Keratinocyte (primary cell): ENCODE measurements at regions not wholly inside any gene's neighbourhood (a gene's known extent, or its start where the extent isn't known, plus 50 kb on each side); places are given as distances from the start of the nearest gene placed in this dataset.

Experiments used
- DNase-seq: peaks from one replicate; pipeline ENCODE4 v3.0.0-alpha.2; 2011; ENCODE audit warnings: low read depth, missing footprints, low spot score
- FAIRE-seq: peaks from 2 replicates; lab custom pipeline; 2011; peaks lifted over from hg19 to GRCh38; lab: Jason Lieb, UNC
- H2AFZ ChIP-seq: 2 replicates; pipeline ENCODE4 v1.6.0; 2012; ENCODE audit warnings: low read length, control low read depth, inconsistent platforms; ENCODE audit not compliant: control insufficient read depth
- H3K27ac ChIP-seq: 2 replicates; pipeline ENCODE4 v1.5.1; 2011; ENCODE audit warnings: low read length; ENCODE audit not compliant: control insufficient read depth, insufficient read depth
- H3K27me3 ChIP-seq: 3 replicates; pipeline ENCODE4 v1.6.0; 2011; ENCODE audit warnings: low read length; ENCODE audit not compliant: control insufficient read depth, insufficient read depth; ENCODE audit errors: extremely low read depth
- H3K36me3 ChIP-seq, 2 experiments: 2 replicates in 1 of 2; 3 replicates in 1 of 2; pipeline ENCODE4 v1.5.1; 2011; ENCODE audit warnings: low read length in 2 of 2, mild to moderate bottlenecking in 1 of 2; ENCODE audit not compliant: control insufficient read depth in 2 of 2, insufficient read depth in 2 of 2; ENCODE audit errors: extremely low read depth in 1 of 2
- H3K4me1 ChIP-seq: 3 replicates; pipeline ENCODE4 v1.5.1; 2011; ENCODE audit warnings: low read length; ENCODE audit not compliant: control insufficient read depth, insufficient read depth; ENCODE audit errors: extremely low read depth
- H3K4me2 ChIP-seq: 3 replicates; pipeline ENCODE4 v1.6.0; 2011; ENCODE audit warnings: low read depth, low read length; ENCODE audit not compliant: control insufficient read depth, insufficient read depth; ENCODE audit errors: extremely low read depth
- H3K4me3 ChIP-seq, 3 experiments: fragments of 200-600 bp in 1 of 3; sonication (generic) in 1 of 3; 2 replicates in 2 of 3; 3 replicates in 1 of 3; pipeline ENCODE4 v1.5.1; 2011 to 2016; ENCODE audit warnings: low read length in 3 of 3, mild to moderate bottlenecking in 3 of 3, control low read depth in 2 of 3, inconsistent platforms in 1 of 3, low read depth in 1 of 3, mixed read lengths in 1 of 3, mixed run types in 1 of 3, moderate library complexity in 1 of 3; ENCODE audit not compliant: control insufficient read depth in 2 of 3, insufficient read depth in 2 of 3; ENCODE audit errors: extremely low read depth in 1 of 3
- H3K79me2 ChIP-seq: 2 replicates; pipeline ENCODE4 v1.6.0; 2012; ENCODE audit warnings: low read length; ENCODE audit not compliant: control insufficient read depth, insufficient read depth
- H3K9ac ChIP-seq: 3 replicates; pipeline ENCODE4 v1.6.0; 2011; ENCODE audit warnings: low read length; ENCODE audit not compliant: control insufficient read depth, insufficient read depth; ENCODE audit errors: extremely low read depth
- H3K9me1 ChIP-seq: 3 replicates; pipeline ENCODE4 v1.6.0; 2011; ENCODE audit warnings: low read length; ENCODE audit not compliant: control insufficient read depth, insufficient read depth; ENCODE audit errors: extremely low read depth
- H3K9me3 ChIP-seq: 2 replicates; pipeline ENCODE4 v1.5.1; 2012; ENCODE audit warnings: low read depth, low read length; ENCODE audit not compliant: control insufficient read depth
- H4K20me1 ChIP-seq: 3 replicates; pipeline ENCODE4 v1.6.0; 2011; ENCODE audit warnings: low read length; ENCODE audit not compliant: control insufficient read depth, insufficient read depth; ENCODE audit errors: extremely low read depth
- EZH2 ChIP-seq: IDR thresholded peaks from one replicate; pipeline ENCODE4 v1.6.1; 2012; ENCODE audit warnings: inconsistent platforms, mild to moderate bottlenecking, low read length, moderate library complexity
- dilution Hi-C: fragments of 300-500 bp; cut with MboI; formaldehyde crosslinking; loops from one replicate; pipeline ENCODE4 v1.7.0; 2020; ENCODE audit warnings: low sequenced_read_pairs; ENCODE audit not compliant: extremely low pct_ligation_motif_present
- TF ChIP-seq, protein P1 (sequence below), 3 experiments: IDR thresholded peaks in 1 of 3; conservative IDR thresholded peaks in 1 of 3; optimal IDR thresholded peaks in 1 of 3; 2 replicates in 2 of 3; 3 replicates in 1 of 3; pipeline versions ENCODE3 to v1.5.1; 2011; ENCODE audit warnings: low read length in 3 of 3, mild to moderate bottlenecking in 3 of 3, moderate library complexity in 2 of 3, control low read depth in 1 of 3, inconsistent platforms in 1 of 3; ENCODE audit not compliant: insufficient read depth in 2 of 3; ENCODE audit errors: extremely low read depth in 1 of 3

DNA sequence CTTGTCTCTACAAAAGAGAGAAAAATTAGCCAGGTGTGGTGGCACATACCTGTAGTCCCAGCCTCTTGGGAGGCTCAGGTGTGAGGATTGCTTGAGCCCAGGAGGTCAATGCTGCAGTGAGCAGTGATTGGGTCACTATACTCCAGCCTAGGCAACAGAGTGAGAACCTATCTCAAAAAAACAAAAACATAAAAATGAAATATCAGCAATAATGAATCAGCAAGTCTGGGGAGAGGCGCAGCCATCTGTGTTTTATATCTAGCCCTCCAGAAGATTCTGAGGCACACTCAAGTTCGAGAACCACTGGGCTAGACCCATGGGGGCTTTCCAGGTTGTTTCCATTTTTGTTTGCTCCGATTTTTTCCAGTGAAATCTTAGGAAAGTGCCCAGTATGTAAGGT, 88.1 kb upstream of the BCL6 start:
- FAIRE-seq, result no peak
- H3K4me3 ChIP-seq, result no peak overlapping the region
- dilution Hi-C loops, result no loop called here

DNA sequence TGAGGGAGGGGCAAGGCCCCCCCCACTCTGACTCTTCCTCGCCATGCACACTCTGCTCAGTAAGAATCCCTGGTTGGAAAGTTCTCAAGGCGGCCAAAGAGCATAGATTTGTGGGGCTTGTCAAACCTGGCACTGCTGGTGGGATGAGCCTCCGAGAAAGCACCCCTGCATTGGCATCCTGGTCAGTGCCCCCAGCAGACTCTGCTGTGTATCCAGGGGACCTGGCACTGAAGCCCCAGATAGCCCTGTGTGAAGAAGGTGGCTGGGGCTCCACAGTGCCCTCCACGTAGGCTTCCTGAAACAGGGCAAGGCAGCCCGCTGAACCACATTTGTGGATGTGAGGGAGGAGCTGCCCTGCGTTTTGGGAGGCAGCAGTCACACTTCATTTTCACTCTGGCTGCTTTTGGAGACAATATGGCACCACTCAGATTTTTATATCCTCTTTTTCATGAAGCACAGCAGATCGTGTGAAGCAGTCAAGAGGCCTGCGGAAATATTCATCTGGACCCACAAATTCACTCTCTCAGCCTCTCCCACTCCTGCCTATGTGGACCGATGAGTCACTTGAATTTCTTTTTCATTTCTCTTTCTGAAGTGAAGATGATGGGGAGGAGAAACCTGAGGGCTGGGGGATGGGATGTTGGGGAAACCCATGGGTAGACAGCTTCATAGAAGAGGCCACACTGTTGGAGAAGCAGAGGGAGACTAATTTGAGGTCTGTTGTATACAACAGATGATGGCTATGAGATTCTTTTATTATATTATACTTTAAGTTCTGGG, 88.7 kb upstream of the BCL6 start:
- H3K36me3 ChIP-seq, result no peaks in the 10 kb centered on the region
- no peak overlapping the region for H3K4me3 ChIP-seq
- H2AFZ ChIP-seq, result no peak overlapping the region
- H3K4me1 ChIP-seq, result peaks cover 14% of the 10 kb centered on the region
- dilution Hi-C loops, result no loop called here
- no peak for FAIRE-seq
- TF ChIP-seq EZH2, result no peak
- TF ChIP-seq, protein P1, sequence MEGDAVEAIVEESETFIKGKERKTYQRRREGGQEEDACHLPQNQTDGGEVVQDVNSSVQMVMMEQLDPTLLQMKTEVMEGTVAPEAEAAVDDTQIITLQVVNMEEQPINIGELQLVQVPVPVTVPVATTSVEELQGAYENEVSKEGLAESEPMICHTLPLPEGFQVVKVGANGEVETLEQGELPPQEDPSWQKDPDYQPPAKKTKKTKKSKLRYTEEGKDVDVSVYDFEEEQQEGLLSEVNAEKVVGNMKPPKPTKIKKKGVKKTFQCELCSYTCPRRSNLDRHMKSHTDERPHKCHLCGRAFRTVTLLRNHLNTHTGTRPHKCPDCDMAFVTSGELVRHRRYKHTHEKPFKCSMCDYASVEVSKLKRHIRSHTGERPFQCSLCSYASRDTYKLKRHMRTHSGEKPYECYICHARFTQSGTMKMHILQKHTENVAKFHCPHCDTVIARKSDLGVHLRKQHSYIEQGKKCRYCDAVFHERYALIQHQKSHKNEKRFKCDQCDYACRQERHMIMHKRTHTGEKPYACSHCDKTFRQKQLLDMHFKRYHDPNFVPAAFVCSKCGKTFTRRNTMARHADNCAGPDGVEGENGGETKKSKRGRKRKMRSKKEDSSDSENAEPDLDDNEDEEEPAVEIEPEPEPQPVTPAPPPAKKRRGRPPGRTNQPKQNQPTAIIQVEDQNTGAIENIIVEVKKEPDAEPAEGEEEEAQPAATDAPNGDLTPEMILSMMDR (optimal IDR thresholded peaks at IDR 0.05 in 1 of 3, IDR thresholded peaks at IDR 0.05 in 1 of 3, conservative IDR thresholded peaks at IDR 0.05 in 1 of 3; ENCODE audit: extremely low read depth in 1 of 3, insufficient read depth in 2 of 3, low read length in 3 of 3), result no peak
- no peak overlapping the region for H3K27ac ChIP-seq
- no peaks in the 10 kb centered on the region for H3K27me3 ChIP-seq
- no peaks in the 10 kb centered on the region for H3K9me1 ChIP-seq
- H4K20me1 ChIP-seq, result no peaks in the 10 kb centered on the region
- H3K9ac ChIP-seq, result no peak overlapping the region
- no peak overlapping the region for H3K4me2 ChIP-seq
- H3K9me3 ChIP-seq, result no peaks in the 10 kb centered on the region
- no peak for DNase-seq
- H3K79me2 ChIP-seq, result no peaks in the 10 kb centered on the region

More for the DNA sequence above, 88.1 kb upstream of the BCL6 start:
- H3K9ac ChIP-seq, result no peak overlapping the region
- no peaks in the 10 kb centered on the region for H3K27me3 ChIP-seq
- H2AFZ ChIP-seq, result no peak overlapping the region
- H3K9me1 ChIP-seq, result no peaks in the 10 kb centered on the region
- TF ChIP-seq, protein P1 (optimal IDR thresholded peaks at IDR 0.05 in 1 of 3, IDR thresholded peaks at IDR 0.05 in 1 of 3, conservative IDR thresholded peaks at IDR 0.05 in 1 of 3; ENCODE audit: extremely low read depth in 1 of 3, insufficient read depth in 2 of 3, low read length in 3 of 3), result no peak
- TF ChIP-seq EZH2, result no peak
- peaks cover 14% of the 10 kb centered on the region for H3K4me1 ChIP-seq
- H3K36me3 ChIP-seq, result no peaks in the 10 kb centered on the region
- no peak for DNase-seq
- no peak overlapping the region for H3K4me2 ChIP-seq
- H3K27ac ChIP-seq, result no peak overlapping the region
- H4K20me1 ChIP-seq, result no peaks in the 10 kb centered on the region
- H3K79me2 ChIP-seq, result no peaks in the 10 kb centered on the region
- H3K9me3 ChIP-seq, result no peaks in the 10 kb centered on the region
